GM12878 (cell line): ENCODE measurements at regions not wholly inside any gene's neighbourhood (a gene's known extent, or its start where the extent isn't known, plus 50 kb on each side); places are given as distances from the start of the nearest gene placed in this dataset.

Experiments
- ATAC-seq: fragments of 200-7000 bp; cut with Tn5 transposase; 3 replicates; pipeline ENCODE4 v1.9.1; 2020; ENCODE audit warnings: mild to moderate bottlenecking, moderate library complexity
- BruUV-seq: library from RNA; stranded (reverse); fragments of 400-500 nt; replicated peaks from 2 replicates; lab custom pipeline; 2021; lab: Mats Ljungman, UMichigan
- CTCF ChIA-PET: fragments of 300-600 bp; sonication (Branson Sonifier 250); formaldehyde crosslinking; extraction: SDS; loops from one replicate; lab custom pipeline; 2021; ENCODE audit warnings: inconsistent platforms; lab: Yijun Ruan, JAX
- POLR2A ChIA-PET: fragments of 350-600 bp; formaldehyde crosslinking; extraction: SDS; loops from one replicate; lab custom pipeline; 2021; ENCODE audit warnings: inconsistent platforms; lab: Charles Lee
- RAD21 ChIA-PET: fragments of 300-600 bp; sonication (Branson Sonifier 250); formaldehyde crosslinking; loops from one replicate; lab custom pipeline; 2023; ENCODE audit warnings: antibody characterized with exemption; ENCODE audit not compliant: unreplicated experiment; lab: Charles Lee
- SMC1A ChIA-PET: fragments of 300-600 bp; sonication (Branson Sonifier 250); formaldehyde crosslinking; loops from one replicate; lab custom pipeline; 2023; ENCODE audit not compliant: unreplicated experiment, uncharacterized antibody; lab: Charles Lee
- DNase-seq: peaks from one replicate; pipeline ENCODE4 v3.0.0-alpha.2; 2011; ENCODE audit warnings: low read depth, low spot score
- FAIRE-seq: peaks from 3 replicates; lab custom pipeline; 2011; peaks lifted over from hg19 to GRCh38; lab: Jason Lieb, UNC
- H2AFZ ChIP-seq: 2 replicates; pipeline ENCODE4 v1.6.0; 2011; ENCODE audit warnings: low read depth, low read length, control low read depth; ENCODE audit not compliant: control insufficient read depth
- H3K27ac ChIP-seq: 2 replicates; pipeline ENCODE4 v1.5.1; 2011; ENCODE audit warnings: control low read depth; ENCODE audit not compliant: control insufficient read depth, insufficient read depth
- H3K27me3 ChIP-seq, 2 experiments: replicated peaks in 1 of 2; 2 replicates each; pipeline versions ENCODE4 v1.6.0 to v1.6.1; 2011; ENCODE audit warnings: low read length in 1 of 2; ENCODE audit not compliant: control insufficient read depth in 2 of 2, insufficient read depth in 2 of 2
- H3K36me3 ChIP-seq, 2 experiments: 2 replicates each; pipeline ENCODE4 v1.5.1; 2011; ENCODE audit warnings: low read length in 1 of 2; ENCODE audit not compliant: control insufficient read depth in 2 of 2, insufficient read depth in 2 of 2
- H3K4me1 ChIP-seq: 2 replicates; pipeline ENCODE4 v1.6.1; 2011; ENCODE audit warnings: mild to moderate bottlenecking, low read length, moderate library complexity, mixed read lengths; ENCODE audit not compliant: control insufficient read depth, insufficient read depth
- H3K4me2 ChIP-seq: 2 replicates; pipeline ENCODE4 v1.6.0; 2011; ENCODE audit warnings: control low read depth; ENCODE audit not compliant: control insufficient read depth, insufficient read depth
- H3K4me3 ChIP-seq: fragments of 200-600 bp; sonication (generic); 2 replicates; pipeline ENCODE4 v1.5.1; 2016
- H3K79me2 ChIP-seq: 2 replicates; pipeline ENCODE4 v1.6.0; 2011; ENCODE audit warnings: low read length; ENCODE audit not compliant: control insufficient read depth, insufficient read depth
- H3K9ac ChIP-seq: 2 replicates; pipeline ENCODE4 v1.8.0; 2011; ENCODE audit warnings: low read length, control low read depth, mixed read lengths; ENCODE audit not compliant: control insufficient read depth, insufficient read depth
- H3K9me3 ChIP-seq: replicated peaks from 3 replicates; pipeline ENCODE4 v1.5.1; 2011; ENCODE audit warnings: mild to moderate bottlenecking, low read length; ENCODE audit not compliant: control insufficient read depth, insufficient read depth
- H4K20me1 ChIP-seq: 2 replicates; pipeline ENCODE4 v1.6.0; 2011; ENCODE audit not compliant: control insufficient read depth, insufficient read depth
- CTCF ChIP-seq, 3 experiments: IDR thresholded peaks in 2 of 3; conservative IDR thresholded peaks in 1 of 3; 2 replicates each; pipeline ENCODE4 v1.5.1; 2011; ENCODE audit warnings: low read depth in 3 of 3, low read length in 3 of 3, mild to moderate bottlenecking in 3 of 3, control low read depth in 2 of 3, moderate library complexity in 2 of 3, inconsistent platforms in 1 of 3, mixed read lengths in 1 of 3; ENCODE audit not compliant: control insufficient read depth in 2 of 3, insufficient read depth in 1 of 3; ENCODE audit errors: extremely low read depth in 1 of 3
- RAD21 ChIP-seq: IDR thresholded peaks from 2 replicates; pipeline ENCODE4 v1.6.1; 2011; ENCODE audit warnings: mild to moderate bottlenecking, low read depth, low read length, moderate library complexity; ENCODE audit not compliant: insufficient read depth
- RUNX3 ChIP-seq: IDR thresholded peaks from 2 replicates; pipeline ENCODE4 v1.6.1; 2012; ENCODE audit warnings: low read length, inconsistent platforms
- SMC3 ChIP-seq: IDR thresholded peaks from 2 replicates; pipeline ENCODE4 v1.6.1; 2011; ENCODE audit warnings: low read length, improper control_type of control experiment, borderline replicate concordance
- SPI1 ChIP-seq: IDR thresholded peaks from 2 replicates; pipeline ENCODE4 v1.6.1; 2011; ENCODE audit warnings: low read depth, mild to moderate bottlenecking, low read length, moderate library complexity, borderline replicate concordance; ENCODE audit not compliant: insufficient read depth
- YY1 ChIP-seq: IDR thresholded peaks from 2 replicates; pipeline ENCODE4 v1.6.1; 2011; ENCODE audit warnings: low read depth, mild to moderate bottlenecking, low read length
- WGBS: methylation state at CpG from one replicate; pipeline ENCODE4 v1.1.6; 2016; ENCODE audit warnings: low lambda C conversion rate; ENCODE audit not compliant: insufficient replicate concordance, insufficient coverage; ENCODE audit errors: missing lambda C conversion rate; 5-methylcytosine and 5-hydroxymethylcytosine counted together
- in situ Hi-C: fragments of 300-500 bp; cut with MboI; formaldehyde crosslinking; loops from 9 replicates; pipeline ENCODE4 v1.14.3; 2018; ENCODE audit warnings: mixed read lengths
- intact Hi-C: fragments of 100-400 bp; cut with micrococcal nuclease; formaldehyde crosslinking; loops from one replicate; pipeline ENCODE4 v1.14.2; 2022; ENCODE audit not compliant: unreplicated experiment
- TF ChIP-seq, protein P1 (sequence below): fragments of 450-650 bp; IDR thresholded peaks from 2 replicates; pipeline ENCODE4 v1.6.1; 2017; ENCODE audit warnings: mild to moderate bottlenecking
- TF ChIP-seq, protein P2 (sequence below): IDR thresholded peaks from 2 replicates; pipeline ENCODE4 v1.6.1; 2011; ENCODE audit warnings: borderline replicate concordance, low read depth, mild to moderate bottlenecking, moderate library complexity, mixed read lengths, low read length; ENCODE audit not compliant: insufficient read depth; ENCODE audit errors: extremely low read length

- intact Hi-C loops: loop anchor here (1.0 to 5.0 kb wide), 4 partner anchors 110 to 360 kb away; no protein-coding TSS in a partner anchor
- Histone ChIP-seq H3K27ac (no peak overlapping the region), H3K36me3 (no peaks in the 10 kb centered on the region), H3K9me3 (no peaks in the 10 kb centered on the region), H4K20me1 (no peaks in the 10 kb centered on the region), H2AFZ (peak overlapping the region; percentile 65), H3K79me2 (no peaks in the 10 kb centered on the region), H3K27me3 (no peaks in the 10 kb centered on the region), H3K4me2 (no peak overlapping the region; the same call in 1 of the 2 replicates), H3K4me3 (no peak overlapping the region), H3K9ac (no peak overlapping the region), H3K4me1 (peaks cover 6% of the 10 kb centered on the region; the same call in 1 of the 2 replicates)
- RAD21 ChIA-PET: interaction anchor here (0.7 to 1.7 kb wide), 12 partner anchors 9 to 360 kb away, joined by 3 to 37 read pairs (median 4); no protein-coding TSS in a partner anchor
- no peak for DNase-seq
- FAIRE-seq: peak; percentile 27
- SMC1A ChIA-PET: interaction anchor here (0.7 to 4.0 kb wide), 23 partner anchors 9 to 328 kb away, joined by 3 to 39 read pairs (median 4); no protein-coding TSS in a partner anchor
- in situ Hi-C loops: no loop called here
- ATAC-seq: peak; percentile 87
- POLR2A ChIA-PET: no interaction called here
- 67% methylated on average over 4 of the region's 4 CpGs for WGBS
- TF ChIP-seq, protein P1, sequence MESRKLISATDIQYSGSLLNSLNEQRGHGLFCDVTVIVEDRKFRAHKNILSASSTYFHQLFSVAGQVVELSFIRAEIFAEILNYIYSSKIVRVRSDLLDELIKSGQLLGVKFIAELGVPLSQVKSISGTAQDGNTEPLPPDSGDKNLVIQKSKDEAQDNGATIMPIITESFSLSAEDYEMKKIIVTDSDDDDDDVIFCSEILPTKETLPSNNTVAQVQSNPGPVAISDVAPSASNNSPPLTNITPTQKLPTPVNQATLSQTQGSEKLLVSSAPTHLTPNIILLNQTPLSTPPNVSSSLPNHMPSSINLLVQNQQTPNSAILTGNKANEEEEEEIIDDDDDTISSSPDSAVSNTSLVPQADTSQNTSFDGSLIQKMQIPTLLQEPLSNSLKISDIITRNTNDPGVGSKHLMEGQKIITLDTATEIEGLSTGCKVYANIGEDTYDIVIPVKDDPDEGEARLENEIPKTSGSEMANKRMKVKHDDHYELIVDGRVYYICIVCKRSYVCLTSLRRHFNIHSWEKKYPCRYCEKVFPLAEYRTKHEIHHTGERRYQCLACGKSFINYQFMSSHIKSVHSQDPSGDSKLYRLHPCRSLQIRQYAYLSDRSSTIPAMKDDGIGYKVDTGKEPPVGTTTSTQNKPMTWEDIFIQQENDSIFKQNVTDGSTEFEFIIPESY: no peak
- no peak for TF ChIP-seq YY1
- TF ChIP-seq, protein P2, sequence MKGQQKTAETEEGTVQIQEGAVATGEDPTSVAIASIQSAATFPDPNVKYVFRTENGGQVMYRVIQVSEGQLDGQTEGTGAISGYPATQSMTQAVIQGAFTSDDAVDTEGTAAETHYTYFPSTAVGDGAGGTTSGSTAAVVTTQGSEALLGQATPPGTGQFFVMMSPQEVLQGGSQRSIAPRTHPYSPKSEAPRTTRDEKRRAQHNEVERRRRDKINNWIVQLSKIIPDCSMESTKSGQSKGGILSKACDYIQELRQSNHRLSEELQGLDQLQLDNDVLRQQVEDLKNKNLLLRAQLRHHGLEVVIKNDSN: no peak
- TF ChIP-seq SMC3: peak; percentile 57
- peak; percentile 26 to 45 (median 38); a peak in 5 of 6 replicates for TF ChIP-seq CTCF (IDR thresholded peaks at IDR 0.05 in 2 of 3, conservative IDR thresholded peaks at IDR 0.05 in 1 of 3; ENCODE audit: control insufficient read depth in 2 of 3, extremely low read depth in 1 of 3, insufficient read depth in 1 of 3, low read depth in 3 of 3, low read length in 3 of 3)
- peak; percentile 62 for TF ChIP-seq RAD21
- peak; percentile 21; the same call in 1 of the 2 replicates for TF ChIP-seq SPI1
- 0 out of 2 replicates have a peak, but pooled peaks have one; percentile 11 for TF ChIP-seq RUNX3
- CTCF ChIA-PET: interaction anchor here (0.5 to 4.2 kb wide), 20 partner anchors 9 to 433 kb away, joined by 3 to 33 read pairs (median 4); no protein-coding TSS in a partner anchor
- BruUV-seq: no TSS peak
These were observed 288.0 kb upstream of the SMARCA2 start for GRCh38 chr9:1726993-1727759.
